ENCODE measurements at regions not wholly inside any gene's neighbourhood (a gene's known extent, or its start where the extent isn't known, plus 50 kb on each side); places are given as distances from the start of the nearest gene placed in this dataset.

DNA sequence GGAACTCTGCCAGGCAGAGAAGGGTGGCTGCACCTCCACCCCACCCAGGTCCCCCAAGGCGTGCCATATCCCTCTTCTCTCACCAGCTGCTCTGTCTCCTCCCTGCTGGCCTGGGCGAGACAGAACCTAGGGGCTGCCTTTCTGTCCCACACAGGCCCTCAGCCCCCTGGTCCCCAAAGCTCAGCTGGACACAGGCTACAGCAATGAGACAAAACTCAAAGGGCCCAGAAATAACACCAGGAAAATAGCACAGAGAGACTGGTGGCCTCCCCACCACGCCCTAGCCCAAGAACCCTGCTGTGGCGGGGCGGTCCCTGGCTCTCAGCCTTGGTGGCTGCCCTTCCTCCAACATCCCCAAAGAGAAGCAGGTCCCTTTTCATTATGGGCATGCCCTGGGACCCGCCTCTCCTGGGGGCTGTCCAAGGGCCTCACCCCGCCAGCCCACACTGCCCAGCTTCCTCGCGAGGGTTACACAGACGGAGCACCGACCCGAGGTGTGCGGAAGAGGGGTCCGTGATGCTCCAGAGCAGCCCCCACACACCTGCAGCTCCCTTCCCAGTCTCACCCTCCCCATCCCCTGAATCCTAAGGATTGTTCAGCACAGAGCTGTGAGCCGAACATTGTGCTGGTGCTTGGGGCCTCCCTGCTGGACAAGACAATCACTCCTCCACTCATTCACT, 67.7 kb upstream of the HMX1 start:
- TF ChIP-seq, protein P1, sequence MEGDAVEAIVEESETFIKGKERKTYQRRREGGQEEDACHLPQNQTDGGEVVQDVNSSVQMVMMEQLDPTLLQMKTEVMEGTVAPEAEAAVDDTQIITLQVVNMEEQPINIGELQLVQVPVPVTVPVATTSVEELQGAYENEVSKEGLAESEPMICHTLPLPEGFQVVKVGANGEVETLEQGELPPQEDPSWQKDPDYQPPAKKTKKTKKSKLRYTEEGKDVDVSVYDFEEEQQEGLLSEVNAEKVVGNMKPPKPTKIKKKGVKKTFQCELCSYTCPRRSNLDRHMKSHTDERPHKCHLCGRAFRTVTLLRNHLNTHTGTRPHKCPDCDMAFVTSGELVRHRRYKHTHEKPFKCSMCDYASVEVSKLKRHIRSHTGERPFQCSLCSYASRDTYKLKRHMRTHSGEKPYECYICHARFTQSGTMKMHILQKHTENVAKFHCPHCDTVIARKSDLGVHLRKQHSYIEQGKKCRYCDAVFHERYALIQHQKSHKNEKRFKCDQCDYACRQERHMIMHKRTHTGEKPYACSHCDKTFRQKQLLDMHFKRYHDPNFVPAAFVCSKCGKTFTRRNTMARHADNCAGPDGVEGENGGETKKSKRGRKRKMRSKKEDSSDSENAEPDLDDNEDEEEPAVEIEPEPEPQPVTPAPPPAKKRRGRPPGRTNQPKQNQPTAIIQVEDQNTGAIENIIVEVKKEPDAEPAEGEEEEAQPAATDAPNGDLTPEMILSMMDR (IDR thresholded peaks at IDR 0.05) = no peak
- TF ChIP-seq POLR2A (IDR thresholded peaks at IDR 0.05) = no peak
